H1 (cell line): ENCODE measurements at regions not wholly inside any gene's neighbourhood (a gene's known extent, or its start where the extent isn't known, plus 50 kb on each side); places are given as distances from the start of the nearest gene placed in this dataset.

Experiments
- CTCF ChIA-PET: fragments of 300-600 bp; sonication (Branson Sonifier 250); formaldehyde crosslinking; loops from one replicate; lab custom pipeline; 2021; ENCODE audit not compliant: partially characterized antibody; lab: Charles Lee
- POLR2A ChIA-PET: fragments of 300-600 bp; sonication (Branson Sonifier 250); formaldehyde crosslinking; loops from one replicate; lab custom pipeline; 2021; ENCODE audit warnings: inconsistent platforms; ENCODE audit not compliant: partially characterized antibody; lab: Charles Lee
- DNase-seq, 2 experiments: peaks; one replicate each; pipeline versions ENCODE4 v3.0.0 to v3.0.0-alpha.2; 2010 to 2022; ENCODE audit warnings: low spot score in 2 of 2, low read depth in 1 of 2, mixed read lengths in 1 of 2
- FAIRE-seq: peaks from 2 replicates; lab custom pipeline; 2011; peaks lifted over from hg19 to GRCh38; lab: Jason Lieb, UNC
- H2AFZ ChIP-seq: 2 replicates; pipeline ENCODE4 v1.8.1; 2012; ENCODE audit warnings: low read length, inconsistent platforms
- H2AK5ac ChIP-seq: 2 replicates; pipeline ENCODE4 v1.6.1; 2013; ENCODE audit warnings: low read depth, low read length
- H2BK120ac ChIP-seq: replicated peaks from 2 replicates; pipeline ENCODE3; 2013; ENCODE audit warnings: low read depth, low read length, inconsistent platforms
- H2BK12ac ChIP-seq: 2 replicates; pipeline ENCODE4 v1.6.1; 2013; ENCODE audit warnings: low read depth, low read length
- H2BK15ac ChIP-seq: 2 replicates; pipeline ENCODE4 v1.6.1; 2013; ENCODE audit warnings: low read length
- H2BK20ac ChIP-seq: 2 replicates; pipeline ENCODE4 v1.6.1; 2013; ENCODE audit warnings: low read length
- H2BK5ac ChIP-seq: 2 replicates; pipeline ENCODE4 v1.6.1; 2013; ENCODE audit warnings: low read depth, low read length
- H3K14ac ChIP-seq: 2 replicates; pipeline ENCODE4 v1.6.1; 2013; ENCODE audit warnings: inconsistent platforms; ENCODE audit not compliant: insufficient read length
- H3K18ac ChIP-seq: 2 replicates; pipeline ENCODE4 v1.6.1; 2013; ENCODE audit warnings: low read length; ENCODE audit errors: extremely low read depth
- H3K23ac ChIP-seq: 2 replicates; pipeline ENCODE4 v1.6.1; 2013; ENCODE audit warnings: inconsistent platforms; ENCODE audit not compliant: insufficient read length
- H3K23me2 ChIP-seq: 2 replicates; pipeline ENCODE4 v1.6.1; 2013; ENCODE audit warnings: low read depth, low read length
- H3K27ac ChIP-seq: 2 replicates; pipeline ENCODE4 v1.6.1; 2011; ENCODE audit warnings: low read depth, low read length, inconsistent platforms
- H3K27me3 ChIP-seq, 4 experiments: replicated peaks in 1 of 4; 1 replicate in 1 of 4; 2 replicates in 3 of 4; pipeline versions ENCODE4 v1.6.1 to v1.8.1; 2011 to 2013; ENCODE audit warnings: low read length in 3 of 4, mild to moderate bottlenecking in 3 of 4, inconsistent platforms in 2 of 4, mixed read lengths in 2 of 4, moderate library complexity in 1 of 4; ENCODE audit not compliant: control insufficient read depth in 3 of 4, insufficient read depth in 3 of 4; ENCODE audit errors: extremely low read depth in 1 of 4
- H3K36me3 ChIP-seq, 4 experiments: 2 replicates each; pipeline versions ENCODE4 v1.6.1 to v1.8.1; 2011 to 2013; ENCODE audit warnings: mild to moderate bottlenecking in 4 of 4, low read length in 3 of 4, moderate library complexity in 2 of 4, control low read depth in 1 of 4, inconsistent platforms in 1 of 4; ENCODE audit not compliant: insufficient read depth in 4 of 4, control insufficient read depth in 2 of 4
- H3K4ac ChIP-seq: replicated peaks from 2 replicates; pipeline ENCODE3; 2013; ENCODE audit warnings: low read length, low read depth, mixed read lengths, inconsistent platforms; ENCODE audit not compliant: insufficient read length
- H3K4me1 ChIP-seq, 4 experiments: replicated peaks in 1 of 4; 1 replicate in 1 of 4; 2 replicates in 3 of 4; pipeline versions ENCODE4 v1.6.1 to v1.8.1; 2011 to 2013; ENCODE audit warnings: low read length in 3 of 4, inconsistent platforms in 2 of 4, mixed read lengths in 1 of 4; ENCODE audit not compliant: insufficient read depth in 4 of 4, control insufficient read depth in 3 of 4
- H3K4me2 ChIP-seq, 2 experiments: 2 replicates each; pipeline versions ENCODE4 v1.6.1 to v1.8.1; 2011 to 2013; ENCODE audit warnings: low read depth in 2 of 2, low read length in 2 of 2, control low read depth in 1 of 2, inconsistent platforms in 1 of 2, mild to moderate bottlenecking in 1 of 2; ENCODE audit not compliant: insufficient read depth in 1 of 2
- H3K4me3 ChIP-seq, 4 experiments: fragments of 200-600, 300-600 bp in 1 of 4; sonication (generic), shearing (Covaris generic), sonication (Bioruptor Twin) in 1 of 4; 2 replicates each; pipeline versions ENCODE4 v1.5.1 to v1.8.1; 2011 to 2016; ENCODE audit warnings: low read length in 4 of 4, low read depth in 3 of 4, control low read depth in 2 of 4, inconsistent platforms in 2 of 4, mild to moderate bottlenecking in 2 of 4, mixed read lengths in 1 of 4, moderate library complexity in 1 of 4; ENCODE audit not compliant: insufficient read depth in 2 of 4; ENCODE audit errors: extremely low read depth in 1 of 4
- H3K56ac ChIP-seq: replicated peaks from 2 replicates; pipeline ENCODE3; 2013; ENCODE audit warnings: low read depth, mild to moderate bottlenecking, mixed read lengths, low read length, inconsistent platforms; ENCODE audit not compliant: insufficient read length
- H3K79me1 ChIP-seq: 2 replicates; pipeline ENCODE4 v1.6.1; 2013; ENCODE audit warnings: low read depth, low read length, control low read depth
- H3K79me2 ChIP-seq, 2 experiments: 2 replicates each; pipeline versions ENCODE4 v1.6.1 to v1.8.1; 2012 to 2013; ENCODE audit warnings: low read length in 2 of 2, mild to moderate bottlenecking in 2 of 2, inconsistent platforms in 1 of 2; ENCODE audit not compliant: insufficient read depth in 2 of 2, control insufficient read depth in 1 of 2
- H3K9ac ChIP-seq, 4 experiments: replicated peaks in 1 of 4; 1 replicate in 1 of 4; 2 replicates in 3 of 4; pipeline versions ENCODE4 v1.6.1 to v1.8.1; 2011 to 2013; ENCODE audit warnings: low read depth in 3 of 4, low read length in 3 of 4, control low read depth in 2 of 4, mild to moderate bottlenecking in 2 of 4, moderate library complexity in 2 of 4, inconsistent platforms in 1 of 4; ENCODE audit errors: extremely low read depth in 1 of 4
- H3K9me3 ChIP-seq, 2 experiments: 2 replicates each; pipeline versions ENCODE4 v1.6.1 to v1.8.1; 2012 to 2013; ENCODE audit warnings: mild to moderate bottlenecking in 2 of 2, moderate library complexity in 2 of 2, control low read depth in 1 of 2, inconsistent platforms in 1 of 2, low read depth in 1 of 2, low read length in 1 of 2, mixed read lengths in 1 of 2; ENCODE audit not compliant: insufficient read depth in 2 of 2
- H4K20me1 ChIP-seq, 2 experiments: replicated peaks in 1 of 2; 2 replicates each; pipeline versions ENCODE3 to v1.8.1; 2011 to 2013; ENCODE audit warnings: inconsistent platforms in 2 of 2, low read length in 2 of 2, mild to moderate bottlenecking in 1 of 2; ENCODE audit not compliant: insufficient read depth in 2 of 2, control insufficient read depth in 1 of 2
- H4K5ac ChIP-seq: 2 replicates; pipeline ENCODE4 v1.6.1; 2013; ENCODE audit warnings: low read length, low read depth, mixed read lengths, inconsistent platforms; ENCODE audit not compliant: insufficient read length
- H4K8ac ChIP-seq: 2 replicates; pipeline ENCODE4 v1.8.0; 2013; ENCODE audit warnings: mild to moderate bottlenecking, moderate library complexity, low read length, inconsistent platforms; ENCODE audit not compliant: insufficient read depth; ENCODE audit errors: extremely low read depth
- H4K91ac ChIP-seq: replicated peaks from 2 replicates; pipeline ENCODE3; 2013; ENCODE audit warnings: low read length, mixed read lengths, inconsistent platforms; ENCODE audit not compliant: insufficient read length
- BRCA1 ChIP-seq: IDR thresholded peaks from 2 replicates; pipeline ENCODE4 v1.6.1; 2012; ENCODE audit warnings: low read depth, low read length, improper control_type of control experiment
- CBX5 ChIP-seq: fragments of 300-800, 300-1000 bp; sonication (generic); IDR thresholded peaks from 2 replicates; pipeline ENCODE4 v1.7.1; 2016; ENCODE audit warnings: antibody characterized with exemption, low read length, low read depth
- EP300 ChIP-seq, 2 experiments: IDR thresholded peaks; 1 replicate in 1 of 2; 2 replicates in 1 of 2; pipeline ENCODE4 v1.6.1; 2011 to 2012; ENCODE audit warnings: low read depth in 2 of 2, low read length in 2 of 2, mild to moderate bottlenecking in 2 of 2, borderline replicate concordance in 1 of 2, inconsistent platforms in 1 of 2, moderate library complexity in 1 of 2
- FOSL1 ChIP-seq: IDR thresholded peaks from 2 replicates; pipeline ENCODE4 v1.6.1; 2011; ENCODE audit warnings: mild to moderate bottlenecking, low read depth, low read length, moderate library complexity; ENCODE audit not compliant: insufficient read depth
- GTF2F1 ChIP-seq: IDR thresholded peaks from 2 replicates; pipeline ENCODE4 v1.6.1; 2012; ENCODE audit warnings: low read depth, low read length, improper control_type of control experiment, borderline replicate concordance
- KDM4A ChIP-seq: IDR thresholded peaks from one replicate; pipeline ENCODE4 v1.7.1; 2012; ENCODE audit warnings: low read depth, mild to moderate bottlenecking, moderate library complexity, low read length, inconsistent platforms; ENCODE audit not compliant: severe bottlenecking
- MAFK ChIP-seq: IDR thresholded peaks from 2 replicates; pipeline ENCODE4 v1.6.1; 2012; ENCODE audit warnings: low read depth, mild to moderate bottlenecking, improper control_type of control experiment, low read length
- NRF1 ChIP-seq: IDR thresholded peaks from 2 replicates; pipeline ENCODE4 v1.6.1; 2011; ENCODE audit warnings: mild to moderate bottlenecking, low read depth, low read length, improper control_type of control experiment
- POU5F1 ChIP-seq: IDR thresholded peaks from 2 replicates; pipeline ENCODE4 v1.6.1; 2011; ENCODE audit warnings: low read depth, mild to moderate bottlenecking, low read length, moderate library complexity
- RNF2 ChIP-seq: fragments of 200-900, 300-1000 bp; sonication (generic); IDR thresholded peaks from 2 replicates; pipeline ENCODE4 v1.7.1; 2016; ENCODE audit warnings: borderline replicate concordance, low read depth, mild to moderate bottlenecking, antibody characterized with exemption, low read length; ENCODE audit not compliant: poor library complexity, severe bottlenecking; ENCODE audit errors: missing control alignments
- RXRA ChIP-seq: IDR thresholded peaks from 2 replicates; pipeline ENCODE4 v1.6.1; 2011; ENCODE audit warnings: low read depth, mild to moderate bottlenecking, low read length, moderate library complexity; ENCODE audit not compliant: insufficient read depth
- SAP30 ChIP-seq: fragments of 300-600 bp; sonication (generic); IDR thresholded peaks from 2 replicates; pipeline ENCODE4 v1.7.1; 2012; ENCODE audit warnings: low read length, moderate library complexity, mild to moderate bottlenecking, inconsistent platforms; ENCODE audit not compliant: insufficient read depth, insufficient replicate concordance
- SIX5 ChIP-seq: IDR thresholded peaks from 2 replicates; pipeline ENCODE4 v1.6.1; 2011; ENCODE audit warnings: mild to moderate bottlenecking, low read depth, low read length
- SUZ12 ChIP-seq: fragments of 200-600 bp; sonication (generic); IDR thresholded peaks from 2 replicates; pipeline ENCODE4 v1.6.1; 2012; ENCODE audit warnings: mild to moderate bottlenecking, inconsistent platforms, low read length, moderate library complexity, mixed read lengths
- WGBS, 2 experiments: shearing (Covaris generic) in 1 of 2; methylation state at CpG; one replicate each; pipeline versions ENCODE4 v1.1.6 to v1.1.7; 2013 to 2015; ENCODE audit warnings: low lambda C conversion rate in 2 of 2, mixed read lengths in 2 of 2, inconsistent platforms in 1 of 2, low coverage in 1 of 2, missing lambda C conversion rate in 1 of 2; ENCODE audit not compliant: insufficient replicate concordance in 2 of 2, insufficient coverage in 1 of 2, insufficient read length in 1 of 2; ENCODE audit errors: extremely low coverage in 1 of 2, missing lambda C conversion rate in 1 of 2; 5-methylcytosine and 5-hydroxymethylcytosine counted together

- no peak for FAIRE-seq
- H2AK5ac ChIP-seq, result no peak overlapping the region
- no peak overlapping the region for H3K4me3 ChIP-seq
- no peaks in the 10 kb centered on the region for H3K79me2 ChIP-seq
- H3K36me3 ChIP-seq, result no peaks in the 10 kb centered on the region
- no peak overlapping the region for H3K9ac ChIP-seq
- no peak overlapping the region for H3K23ac ChIP-seq
- no peak overlapping the region for H4K8ac ChIP-seq
- H2BK120ac ChIP-seq, result no peak overlapping the region
- POLR2A ChIA-PET, result no interaction called here
- H3K79me1 ChIP-seq, result no peaks in the 10 kb centered on the region
- peaks cover 0 to 3% of the 10 kb centered on the region in 2 experiments; a peak in 1 of 4 replicates for H3K9me3 ChIP-seq
- no peak overlapping the region for H3K4ac ChIP-seq
- H2BK20ac ChIP-seq, result no peak overlapping the region
- no peak overlapping the region for H2BK15ac ChIP-seq
- 82% methylated on average over 2 of the region's 2 CpGs; no CpG with 5 or more reads in 1 of the 2 experiments for WGBS, 2 experiments
- DNase-seq, result no peak
- no peak overlapping the region for H4K91ac ChIP-seq
- H3K18ac ChIP-seq, result no peak overlapping the region
- no peaks in the 10 kb centered on the region for H3K23me2 ChIP-seq
- H2BK12ac ChIP-seq, result no peak overlapping the region
- H4K5ac ChIP-seq, result no peak overlapping the region
- H4K20me1 ChIP-seq, result no peaks in the 10 kb centered on the region
- H3K27me3 ChIP-seq, result no peaks in the 10 kb centered on the region
- H3K27ac ChIP-seq, result no peak overlapping the region
- H2BK5ac ChIP-seq, result no peak overlapping the region
- H3K4me2 ChIP-seq, result no peak overlapping the region
- CTCF ChIA-PET, result no interaction called here
- no peaks in the 10 kb centered on the region; a peak in 1 of 7 replicates for H3K4me1 ChIP-seq
- no peak overlapping the region for H3K56ac ChIP-seq
- H2AFZ ChIP-seq, result no peak overlapping the region
- no peak overlapping the region for H3K14ac ChIP-seq
- TF ChIP-seq CBX5 (no peak), FOSL1 (no peak), GTF2F1 (no peak), SIX5 (no peak), MAFK (no peak), BRCA1 (no peak), SAP30 (no peak), SUZ12 (no peak), KDM4A (no peak), EP300 (IDR thresholded peaks at IDR 0.05; ENCODE audit: borderline replicate concordance in 1 of 2, low read depth in 2 of 2, low read length in 2 of 2) (no peak), RNF2 (no peak), RXRA (no peak), POU5F1 (no peak), NRF1 (no peak)
These were observed 141.5 kb upstream of the SVIL start for GRCh38 chr10:29776246-29776645.
